ENCODE measurements at regions not wholly inside any gene's neighbourhood (a gene's known extent, or its start where the extent isn't known, plus 50 kb on each side); places are given as distances from the start of the nearest gene placed in this dataset.

DNA sequence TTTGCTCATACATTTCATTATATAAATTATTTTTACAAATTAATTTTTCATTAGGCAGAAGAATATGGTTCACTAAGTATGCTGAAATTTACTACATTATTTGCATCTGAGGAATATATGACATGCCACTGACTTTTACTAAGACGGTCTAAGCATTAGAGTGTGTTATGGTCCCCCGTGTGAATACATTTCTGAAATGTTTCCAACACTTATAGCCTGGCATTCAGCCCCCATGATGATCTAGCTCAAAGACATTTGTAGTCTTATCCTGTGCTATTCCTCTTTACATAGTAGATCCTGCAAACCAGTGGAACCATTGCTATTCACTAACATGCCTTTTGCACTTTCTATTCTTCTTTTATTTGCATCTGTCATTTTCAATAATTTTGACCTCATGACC lies 1878.0 kb downstream of the MRPL39 start:
- no peak overlapping the region for H3K4me3 ChIP-seq (ENCODE audit: low read depth, low read length)
- DNase-seq (ENCODE audit: low read depth) = no peak

DNA sequence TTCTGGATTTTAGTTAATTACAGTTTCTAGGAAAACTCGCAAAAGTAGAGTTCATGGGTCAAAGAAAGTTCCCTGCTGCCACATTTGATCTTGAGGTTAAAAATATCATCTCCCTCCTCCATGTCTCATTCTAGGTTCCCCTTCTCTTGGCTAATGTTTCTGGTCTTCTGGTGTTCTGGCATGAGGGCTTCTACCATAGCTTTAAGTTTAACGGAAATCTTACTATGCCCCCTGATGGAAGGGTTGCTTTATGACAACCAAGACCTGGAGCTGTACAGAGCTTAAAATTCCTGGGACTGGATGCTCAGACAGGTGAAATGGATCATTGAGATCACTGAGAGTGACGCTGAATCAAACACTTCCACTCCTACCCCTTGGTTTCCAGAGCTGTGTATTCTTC lies 1881.7 kb downstream of the MRPL39 start:
- H3K4me3 ChIP-seq (ENCODE audit: low read depth, low read length) = no peak overlapping the region
- DNase-seq (ENCODE audit: low read depth) = no peak

DNA sequence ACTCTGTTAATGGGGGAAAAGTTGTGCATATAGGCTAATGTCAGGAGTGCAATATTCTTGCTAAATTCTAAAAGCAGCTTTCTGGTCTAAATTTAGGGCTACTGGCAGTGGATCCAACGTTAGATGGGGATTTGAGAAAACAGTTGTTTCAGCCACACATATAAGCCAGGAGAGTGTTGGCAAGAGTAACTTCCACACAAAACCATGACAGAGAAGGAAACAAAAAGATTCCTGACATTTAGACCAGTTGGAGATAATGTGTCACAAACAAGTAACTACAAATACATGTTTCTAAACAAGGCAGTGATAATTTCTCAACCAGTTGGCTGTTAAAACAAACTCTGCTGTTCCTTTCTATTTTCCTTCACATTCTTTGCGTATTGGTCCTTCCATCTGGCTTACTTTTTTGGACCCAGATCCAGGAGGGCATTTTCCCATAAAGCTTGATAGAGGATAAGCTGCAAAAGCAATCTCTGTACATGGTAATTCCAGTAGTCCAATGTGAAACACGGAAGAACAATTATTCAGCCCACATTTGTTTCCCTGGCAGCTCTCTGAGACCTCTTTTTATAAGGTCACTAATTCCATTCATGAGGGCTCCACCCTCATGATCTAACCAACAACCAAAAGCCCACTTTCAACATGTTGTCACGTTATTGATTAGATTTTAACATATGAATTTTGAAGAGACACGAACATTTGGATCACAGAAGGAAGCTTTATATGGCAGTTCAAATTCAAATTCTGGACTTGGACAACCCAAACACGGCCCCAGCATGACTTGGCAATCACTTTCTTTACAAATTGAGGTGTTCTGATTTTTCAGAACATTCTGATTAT lies 1888.6 kb downstream of the MRPL39 start:
- H3K4me3 ChIP-seq (ENCODE audit: low read depth, low read length) = no peak overlapping the region
- DNase-seq (ENCODE audit: low read depth) = no peak

DNA sequence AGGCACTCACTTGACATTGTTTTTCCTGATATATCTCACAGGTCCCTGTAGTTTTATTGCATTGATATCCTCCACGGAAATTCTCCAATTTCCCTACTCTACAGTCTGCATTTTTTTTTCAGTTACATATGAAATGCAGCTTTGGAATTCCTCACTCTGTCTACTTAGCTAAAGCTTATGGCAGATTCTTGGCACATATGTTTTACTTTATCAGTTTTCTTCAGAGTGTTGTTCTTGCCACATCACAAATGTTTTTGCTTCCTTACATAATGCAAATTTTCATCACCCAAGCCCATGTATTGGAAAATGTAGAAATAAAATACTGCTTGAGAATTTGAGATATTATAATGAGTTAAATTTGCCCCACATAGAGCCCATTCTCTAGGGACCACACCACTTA lies 1895.1 kb downstream of the MRPL39 start:
- DNase-seq (ENCODE audit: low read depth) = no peak
- H3K4me3 ChIP-seq (ENCODE audit: low read depth, low read length) = no peak overlapping the region

DNA sequence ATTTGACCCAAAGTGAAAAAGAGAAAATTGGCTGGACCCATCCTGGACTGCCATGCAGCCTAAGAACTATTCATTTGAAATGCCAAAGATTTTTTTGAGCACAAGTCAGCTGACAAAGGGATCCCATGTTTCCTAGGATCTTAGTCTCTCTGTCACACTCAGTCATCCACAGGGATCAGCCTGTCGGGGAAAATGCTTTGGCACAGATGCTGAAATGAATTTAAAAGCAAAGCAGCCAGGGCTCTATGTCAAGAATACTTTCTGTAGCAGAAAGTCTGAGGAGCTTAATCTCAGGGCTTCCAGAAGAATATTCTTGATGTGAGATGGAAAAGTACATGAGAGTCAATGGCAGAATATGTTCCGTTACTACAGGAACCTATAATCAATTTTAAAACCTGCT lies 1900.8 kb downstream of the MRPL39 start:
- no peak for DNase-seq (ENCODE audit: low read depth)
- H3K4me3 ChIP-seq (ENCODE audit: low read depth, low read length) = no peak overlapping the region

DNA sequence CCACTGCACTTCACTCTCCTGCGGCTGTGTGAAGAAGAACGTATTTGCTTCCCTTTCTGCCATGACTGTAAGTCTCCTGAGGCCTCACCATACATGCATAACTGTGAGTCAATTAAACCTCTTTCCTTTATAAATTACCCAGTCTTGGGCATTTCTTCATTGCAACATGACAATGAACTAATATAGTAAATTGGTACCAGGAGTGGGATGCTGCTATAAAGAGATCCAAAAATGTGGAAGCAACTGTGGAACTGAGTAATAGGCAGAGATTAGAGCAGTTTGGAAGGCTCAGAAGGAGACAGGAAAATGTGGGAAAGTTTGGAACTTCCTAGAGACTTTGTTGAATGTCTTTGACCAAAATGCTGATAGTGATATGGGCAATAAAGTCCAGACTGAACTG lies 1907.9 kb downstream of the MRPL39 start:
- no peak overlapping the region for H3K4me3 ChIP-seq (ENCODE audit: low read depth, low read length)
- no peak for DNase-seq (ENCODE audit: low read depth)

DNA sequence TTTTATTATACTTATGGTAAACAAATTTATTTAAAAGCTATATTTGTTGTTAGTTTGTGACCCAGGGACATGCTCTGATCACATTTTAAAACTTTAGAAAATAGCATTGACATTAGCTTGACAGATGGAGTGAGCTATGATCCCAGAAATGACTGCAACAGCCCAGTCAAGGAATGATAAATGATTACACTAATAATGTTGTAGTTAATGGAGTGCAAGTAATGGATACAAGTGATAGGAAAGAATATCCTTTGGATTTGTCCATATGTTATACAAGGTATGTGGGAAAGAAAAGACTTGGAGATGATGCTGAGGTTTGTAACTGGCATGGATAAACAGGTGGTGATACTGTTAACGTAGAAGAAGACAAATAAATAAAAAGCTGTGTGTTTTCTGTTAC lies 1908.7 kb downstream of the MRPL39 start:
- no peak for DNase-seq (ENCODE audit: low read depth)
- no peak overlapping the region for H3K4me3 ChIP-seq (ENCODE audit: low read depth, low read length)

DNA sequence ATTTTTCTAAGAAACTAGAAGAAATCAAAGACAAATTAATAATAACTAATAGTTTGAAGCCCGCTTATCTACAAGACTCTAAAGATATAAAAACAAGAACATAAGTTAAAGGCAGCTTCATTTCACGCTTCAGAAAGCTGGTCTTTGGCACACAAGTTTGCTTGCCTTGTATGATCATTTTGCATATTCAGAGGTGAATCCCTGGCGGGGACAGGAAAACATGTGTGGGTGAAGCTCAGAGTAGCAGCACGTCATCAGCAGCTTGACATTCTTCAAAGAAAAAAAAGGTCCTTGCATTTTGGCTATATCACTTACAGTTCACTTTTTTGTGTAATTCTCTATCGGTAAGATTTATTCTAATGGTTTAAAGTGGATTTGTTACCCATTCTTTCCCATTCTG lies 1911.8 kb downstream of the MRPL39 start:
- no peak overlapping the region for H3K4me3 ChIP-seq (ENCODE audit: low read depth, low read length)
- DNase-seq (ENCODE audit: low read depth) = no peak

DNA sequence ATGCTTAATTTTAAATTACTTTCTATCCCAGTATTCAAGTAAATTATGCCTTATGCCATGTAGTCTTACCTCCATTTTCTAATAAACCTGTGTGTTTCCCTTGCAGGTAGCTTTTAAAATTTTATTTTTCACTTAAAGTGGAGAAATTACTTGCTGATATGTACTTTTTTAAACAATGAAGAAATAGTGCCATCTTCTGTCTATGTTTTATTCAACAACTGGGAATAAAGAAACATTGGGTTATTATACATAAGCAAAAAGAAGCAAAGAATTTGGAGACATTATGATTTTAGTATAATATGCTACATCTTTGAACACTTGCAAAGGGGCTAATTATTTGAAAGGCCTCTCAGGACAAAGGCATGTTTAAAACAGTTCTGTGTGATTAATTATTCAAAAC lies 1912.9 kb downstream of the MRPL39 start:
- DNase-seq (ENCODE audit: low read depth) = no peak
- no peak overlapping the region for H3K4me3 ChIP-seq (ENCODE audit: low read depth, low read length)

DNA sequence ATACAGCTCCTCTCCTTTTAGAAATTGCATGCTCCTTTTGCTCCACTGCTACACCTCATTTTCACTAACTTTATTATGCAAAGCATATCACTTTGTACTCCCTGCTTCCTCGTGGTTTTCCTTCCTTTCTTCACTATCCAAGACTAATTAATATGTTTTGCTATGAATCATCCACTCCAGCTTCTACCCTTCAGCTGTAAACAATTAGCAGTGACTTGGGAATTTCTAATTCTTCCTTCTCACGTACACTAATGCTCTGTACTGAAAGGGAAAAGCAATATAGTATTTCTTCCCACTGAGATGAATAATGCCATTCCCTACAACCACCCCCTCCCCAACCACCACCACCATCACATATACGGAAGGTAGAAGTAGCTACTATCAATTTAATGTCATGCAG lies 1917.0 kb downstream of the MRPL39 start:
- DNase-seq (ENCODE audit: low read depth) = no peak
- H3K4me3 ChIP-seq (ENCODE audit: low read depth, low read length) = no peak overlapping the region

DNA sequence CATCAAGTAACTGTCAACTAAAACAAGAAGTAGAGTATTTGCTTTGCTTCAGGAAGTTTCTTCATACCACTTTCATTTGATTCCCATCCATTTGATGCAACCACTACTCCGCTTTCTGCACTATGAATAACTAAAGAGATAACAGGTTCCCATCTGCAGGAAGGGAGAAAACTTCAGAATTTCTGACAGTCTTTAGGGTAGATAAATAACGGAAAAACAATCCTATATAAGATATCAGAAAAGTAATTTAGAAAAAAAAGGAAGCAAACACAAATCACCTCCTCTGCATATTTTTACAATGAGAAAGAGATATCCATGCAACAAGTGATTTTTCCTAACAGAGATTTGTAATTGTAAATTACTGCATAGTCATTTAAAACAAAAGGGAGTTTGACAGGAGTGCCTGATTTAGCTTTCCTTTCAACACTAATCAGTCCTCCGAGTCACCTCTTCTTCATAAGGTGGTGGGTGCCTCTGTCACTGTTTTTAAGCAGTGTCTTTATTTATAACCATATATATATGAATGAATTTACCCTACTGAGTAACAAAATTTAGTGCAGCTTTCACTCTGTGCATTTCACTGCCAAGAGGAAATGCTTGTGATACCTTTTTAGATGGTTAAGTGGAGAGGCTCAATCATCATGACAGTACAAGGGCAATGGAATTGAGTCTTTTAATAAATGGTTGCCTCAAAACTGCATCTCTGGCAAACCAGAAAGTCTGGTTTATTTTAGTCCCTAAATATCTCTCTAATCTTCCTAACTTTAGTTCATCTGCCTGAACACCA lies 1920.4 kb downstream of the MRPL39 start:
- H3K4me3 ChIP-seq (ENCODE audit: low read depth, low read length) = no peak overlapping the region
- no peak for DNase-seq (ENCODE audit: low read depth)

DNA sequence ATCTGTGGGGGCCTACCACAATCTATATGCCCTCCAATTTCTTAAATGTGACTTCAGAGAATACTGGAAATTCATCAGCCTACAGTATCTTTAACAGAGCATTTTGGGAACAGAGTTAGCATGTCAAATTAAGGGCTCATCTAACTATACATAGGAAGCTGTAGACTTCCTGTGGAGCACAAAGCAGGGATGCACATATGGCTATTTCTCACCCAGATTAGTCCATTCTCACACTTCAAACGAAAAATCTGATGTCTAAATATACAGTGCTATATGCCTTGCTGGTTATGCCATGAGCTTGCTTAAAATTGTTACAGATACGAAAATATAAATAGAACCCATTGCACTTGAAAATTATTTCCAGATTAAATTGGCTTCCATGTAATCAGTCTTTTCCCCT lies 1922.8 kb downstream of the MRPL39 start:
- no peak for DNase-seq (ENCODE audit: low read depth)
- no peak overlapping the region for H3K4me3 ChIP-seq (ENCODE audit: low read depth, low read length)

DNA sequence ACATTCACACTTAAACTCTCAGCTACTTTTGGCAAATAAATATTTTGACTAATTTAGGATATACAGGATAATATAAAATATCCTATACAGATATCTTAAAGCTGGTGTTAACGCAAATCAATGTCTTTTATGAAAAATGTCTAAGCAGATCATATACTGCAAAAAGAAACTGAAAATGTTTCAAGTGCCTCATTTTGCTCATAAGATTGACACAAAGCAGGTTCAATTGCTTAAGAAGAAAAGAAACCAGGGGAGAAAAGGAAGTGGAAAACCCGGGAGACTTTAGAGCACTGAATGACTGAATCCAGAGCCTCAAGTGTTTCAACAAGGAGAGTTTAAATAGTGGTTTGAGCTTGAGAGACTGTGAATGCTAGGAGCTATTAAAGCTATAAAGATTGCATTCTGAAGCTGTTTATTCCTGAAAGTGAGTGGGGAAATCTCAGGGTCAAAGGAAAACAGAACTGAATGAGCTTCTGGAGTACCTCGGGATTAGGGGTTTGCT lies 1943.0 kb downstream of the MRPL39 start:
- H3K4me3 ChIP-seq (ENCODE audit: low read depth, low read length) = no peak overlapping the region

DNA sequence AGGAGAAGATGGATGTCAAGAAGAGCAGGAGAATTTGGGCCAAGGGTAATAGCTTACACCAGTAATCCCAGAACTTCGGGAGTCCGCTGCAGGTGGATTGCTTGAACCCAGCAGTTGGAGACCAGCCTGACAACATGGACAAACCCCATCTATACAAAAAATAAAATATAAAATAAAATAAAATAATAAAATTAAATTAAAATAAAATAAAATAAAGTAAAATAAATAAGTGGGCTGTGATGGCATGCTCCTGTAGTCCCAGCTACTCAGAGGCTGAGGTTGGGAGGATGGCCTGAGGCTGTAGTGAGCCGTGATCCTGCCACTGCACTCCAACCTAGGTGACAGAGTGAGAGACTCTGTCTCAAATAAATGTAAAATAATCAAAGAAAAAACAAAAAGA lies 1946.7 kb downstream of the MRPL39 start:
- no peak for DNase-seq (ENCODE audit: low read depth)
- H3K4me3 ChIP-seq (ENCODE audit: low read depth, low read length) = no peak overlapping the region

More for the DNA sequence above, 1943.0 kb downstream of the MRPL39 start:
- no peak for DNase-seq (ENCODE audit: low read depth)

DNA sequence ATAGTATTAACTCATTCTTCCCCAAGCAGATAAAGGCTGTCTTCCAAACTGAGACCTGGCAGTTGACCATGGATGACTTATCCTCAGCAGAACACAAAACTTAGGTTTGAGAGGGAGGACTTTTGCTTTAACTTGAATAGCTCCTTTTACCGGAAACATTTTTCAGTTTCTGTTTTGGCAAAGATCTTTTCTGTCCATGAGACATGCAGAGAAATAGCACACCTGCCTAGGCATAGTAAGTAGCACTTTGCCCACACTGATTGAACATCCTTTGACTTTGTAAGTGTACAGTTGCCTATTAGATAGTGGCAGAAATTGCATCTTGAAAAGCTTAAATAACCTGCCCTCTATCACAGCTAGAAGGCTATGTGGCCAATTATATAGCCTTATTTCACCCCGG lies 1962.5 kb downstream of the MRPL39 start:
- no peak overlapping the region for H3K4me3 ChIP-seq (ENCODE audit: low read depth, low read length)
- no peak for DNase-seq (ENCODE audit: low read depth)

DNA sequence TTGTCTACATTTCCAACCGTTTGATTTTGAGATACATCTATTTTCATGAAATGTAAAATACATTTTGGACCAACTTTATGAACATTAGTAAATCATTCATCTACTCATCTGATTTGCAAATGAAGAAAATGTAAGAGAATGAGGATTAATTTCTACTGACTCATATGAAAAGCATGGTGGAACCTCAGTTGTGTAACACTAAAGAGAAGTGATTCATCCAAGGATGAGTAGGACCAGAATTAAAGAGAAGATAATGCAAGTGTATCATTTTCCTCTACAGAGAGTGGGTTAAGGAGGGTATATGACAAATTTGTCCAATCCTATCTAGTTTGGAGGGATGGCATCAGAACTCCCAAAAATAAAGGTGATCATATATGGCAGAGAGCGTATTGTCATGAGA lies 1967.6 kb downstream of the MRPL39 start:
- DNase-seq (ENCODE audit: low read depth) = no peak

DNA sequence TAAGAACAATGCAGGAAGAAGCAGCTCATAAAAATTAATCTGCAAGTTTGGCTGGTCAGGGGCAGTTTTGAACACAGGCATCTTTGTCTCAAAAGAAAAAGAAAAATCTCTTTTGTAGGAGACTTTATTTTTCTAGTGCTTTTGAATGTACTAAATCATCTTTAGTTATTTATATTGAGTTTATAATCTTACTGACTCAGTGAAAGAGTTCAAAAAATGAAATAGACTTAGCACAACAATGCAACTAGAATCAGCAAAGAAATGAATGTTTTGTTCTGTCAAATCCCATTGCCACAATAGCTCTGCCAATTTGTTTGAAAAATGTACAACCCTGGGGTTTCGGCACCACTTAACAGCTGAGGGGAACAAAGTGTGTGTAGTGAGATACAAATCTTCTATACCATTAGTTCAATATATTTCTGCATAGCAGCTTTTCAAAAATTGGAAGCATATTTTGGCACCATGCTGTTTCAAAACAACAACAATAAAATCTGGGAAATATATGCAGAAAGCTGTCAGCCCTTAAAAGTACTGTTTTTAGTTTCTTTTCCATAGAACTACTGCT lies 1969.1 kb downstream of the MRPL39 start:
- no peak overlapping the region for H3K4me3 ChIP-seq (ENCODE audit: low read depth, low read length)
- DNase-seq (ENCODE audit: low read depth) = no peak

More for the DNA sequence above, 1967.6 kb downstream of the MRPL39 start:
- no peak overlapping the region for H3K4me3 ChIP-seq (ENCODE audit: low read depth, low read length)

DNA sequence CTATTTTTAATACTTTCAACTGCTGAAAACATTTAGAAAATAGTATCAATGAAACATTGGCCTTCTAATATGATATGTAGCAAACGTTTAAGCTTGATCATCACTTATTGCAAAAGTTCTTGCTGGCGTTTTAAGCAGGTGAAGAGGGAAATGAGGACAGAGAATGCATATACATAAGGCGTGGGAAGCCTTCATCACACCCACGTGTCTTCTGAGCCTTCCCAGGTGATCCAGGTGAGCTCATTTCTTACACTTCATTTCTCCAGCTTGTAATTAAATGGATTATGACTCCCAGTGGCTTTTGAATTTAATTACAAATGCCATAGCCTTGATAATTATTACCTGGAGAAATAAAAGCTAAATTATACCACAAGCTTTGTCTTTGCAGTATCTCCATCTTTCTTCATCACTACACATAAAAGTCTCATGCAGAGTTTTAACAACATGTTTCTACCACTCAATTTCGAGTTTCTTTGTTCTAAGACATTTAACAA lies 1973.8 kb downstream of the MRPL39 start:
- no peak overlapping the region for H3K4me3 ChIP-seq (ENCODE audit: low read depth, low read length)
- DNase-seq (ENCODE audit: low read depth) = no peak

DNA sequence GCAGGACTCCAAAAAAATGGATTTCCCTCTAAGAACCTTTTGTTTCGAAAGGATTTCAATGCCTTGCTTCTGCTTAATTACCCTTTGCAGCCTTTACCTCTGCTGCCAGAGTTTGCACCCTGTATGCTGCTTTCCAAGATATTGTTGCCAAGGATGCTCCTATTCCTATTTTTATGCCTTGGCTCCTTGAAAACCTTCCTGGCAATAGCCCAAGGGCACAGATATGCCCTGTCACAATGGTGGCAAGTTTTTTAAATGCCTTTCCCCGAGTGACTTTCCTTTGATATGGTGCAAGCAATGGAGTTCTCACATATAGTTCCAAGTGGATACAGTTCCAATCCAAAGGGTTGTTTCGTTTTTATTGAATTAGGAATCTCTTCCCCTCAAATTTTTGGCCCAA lies 1983.0 kb downstream of the MRPL39 start:
- no peak for DNase-seq (ENCODE audit: low read depth)
- no peak overlapping the region for H3K4me3 ChIP-seq (ENCODE audit: low read depth, low read length)

DNA sequence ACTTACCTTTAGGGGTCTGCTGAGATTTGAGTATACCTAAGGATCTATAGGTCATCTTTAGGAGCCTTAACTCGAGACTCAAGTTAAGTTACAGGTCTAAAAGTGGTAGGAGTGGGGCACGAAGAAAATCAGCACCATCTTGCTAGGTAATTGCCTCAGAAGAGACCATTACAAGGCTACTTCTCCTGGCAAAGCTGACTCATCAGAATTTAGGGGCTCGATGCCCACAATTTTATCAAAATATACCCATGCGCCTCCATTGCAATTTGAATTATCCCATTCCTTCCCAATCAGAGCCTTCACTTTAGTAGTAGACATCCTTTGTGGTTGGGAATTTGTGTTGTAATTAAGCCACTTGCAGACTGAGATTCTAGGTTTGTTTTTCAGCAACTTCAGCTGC lies 1994.3 kb downstream of the MRPL39 start:
- no peak overlapping the region for H3K4me3 ChIP-seq (ENCODE audit: low read depth, low read length)
- no peak for DNase-seq (ENCODE audit: low read depth)
